Prostate gland (tissue), 2 donors: ENCODE measurements at regions not wholly inside any gene's neighbourhood (a gene's known extent, or its start where the extent isn't known, plus 50 kb on each side); places are given as distances from the start of the nearest gene placed in this dataset.

Experiments
- POLR2A ChIP-seq: fragments of 450-650 bp; IDR thresholded peaks from one replicate; pipeline ENCODE4 v1.6.1; 2016; ENCODE audit warnings: antibody characterized with exemption, mild to moderate bottlenecking
- TF ChIP-seq, protein P1 (sequence below), 4 experiments: fragments of 200-600 bp in 2 of 4; fragments of 450-650 bp in 2 of 4; sonication (generic) in 2 of 4; IDR thresholded peaks; 1 replicate in 3 of 4; 2 replicates in 1 of 4; pipeline ENCODE4 v1.5.1; 2016 to 2019; ENCODE audit warnings: antibody characterized with exemption in 4 of 4, mild to moderate bottlenecking in 2 of 4, moderate library complexity in 2 of 4

DNA sequence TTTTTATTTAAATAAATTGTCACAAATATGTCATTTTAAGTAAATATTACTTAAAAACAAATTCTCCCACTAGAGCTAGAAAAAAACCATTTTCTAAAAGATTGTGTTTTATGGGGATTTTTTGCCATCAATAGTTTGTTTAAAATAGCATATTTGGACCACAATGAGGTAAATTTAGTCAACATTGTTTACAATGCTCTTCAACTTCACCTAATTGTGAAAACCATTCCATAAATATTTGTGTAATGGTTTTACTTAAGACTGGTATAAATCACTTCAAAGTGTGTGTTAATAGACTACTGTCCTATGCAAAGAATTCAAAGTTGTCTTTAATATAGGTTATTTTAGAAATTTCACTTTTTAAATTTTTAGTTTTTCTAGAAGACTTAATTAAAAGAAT, 1004.2 kb downstream of the PCDH18 start:
- TF ChIP-seq, protein P1, sequence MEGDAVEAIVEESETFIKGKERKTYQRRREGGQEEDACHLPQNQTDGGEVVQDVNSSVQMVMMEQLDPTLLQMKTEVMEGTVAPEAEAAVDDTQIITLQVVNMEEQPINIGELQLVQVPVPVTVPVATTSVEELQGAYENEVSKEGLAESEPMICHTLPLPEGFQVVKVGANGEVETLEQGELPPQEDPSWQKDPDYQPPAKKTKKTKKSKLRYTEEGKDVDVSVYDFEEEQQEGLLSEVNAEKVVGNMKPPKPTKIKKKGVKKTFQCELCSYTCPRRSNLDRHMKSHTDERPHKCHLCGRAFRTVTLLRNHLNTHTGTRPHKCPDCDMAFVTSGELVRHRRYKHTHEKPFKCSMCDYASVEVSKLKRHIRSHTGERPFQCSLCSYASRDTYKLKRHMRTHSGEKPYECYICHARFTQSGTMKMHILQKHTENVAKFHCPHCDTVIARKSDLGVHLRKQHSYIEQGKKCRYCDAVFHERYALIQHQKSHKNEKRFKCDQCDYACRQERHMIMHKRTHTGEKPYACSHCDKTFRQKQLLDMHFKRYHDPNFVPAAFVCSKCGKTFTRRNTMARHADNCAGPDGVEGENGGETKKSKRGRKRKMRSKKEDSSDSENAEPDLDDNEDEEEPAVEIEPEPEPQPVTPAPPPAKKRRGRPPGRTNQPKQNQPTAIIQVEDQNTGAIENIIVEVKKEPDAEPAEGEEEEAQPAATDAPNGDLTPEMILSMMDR (IDR thresholded peaks at IDR 0.05): no peak
- no peak for TF ChIP-seq POLR2A
